ENCODE measurements at regions not wholly inside any gene's neighbourhood (a gene's known extent, or its start where the extent isn't known, plus 50 kb on each side); places are given as distances from the start of the nearest gene placed in this dataset.
"Not testable (repeated sequence)": the region's sequence is repeated elsewhere in the genome, so short reads cannot be mapped to it uniquely, and the experiment has no call there.

GRCh38 chr14:23763394-23763793, 127.2 kb downstream of the DHRS2 start:
- no peak for FAIRE-seq

- no peak for FAIRE-seq
These were observed 130.7 kb downstream of the DHRS2 start for GRCh38 chr14:23766737-23767401.

- not testable (repeated sequence) for FAIRE-seq
These were observed 133.1 kb downstream of the DHRS2 start for GRCh38 chr14:23769221-23769728.

GRCh38 chr14:23773981-23774380, 137.8 kb downstream of the DHRS2 start:
- FAIRE-seq = no peak

GRCh38 chr14:23776296-23776695, 140.1 kb downstream of the DHRS2 start:
- no peak for FAIRE-seq

GRCh38 chr14:23785208-23785607, 149.0 kb downstream of the DHRS2 start:
- no peak for FAIRE-seq

GRCh38 chr14:23787436-23787835, 151.3 kb downstream of the DHRS2 start:
- FAIRE-seq = no peak

- no peak for FAIRE-seq
These were observed 153.5 kb downstream of the DHRS2 start for GRCh38 chr14:23789696-23790095.

GRCh38 chr14:23793532-23793931, 157.4 kb downstream of the DHRS2 start:
- FAIRE-seq = no peak

- FAIRE-seq = no peak
These were observed 152.8 kb upstream of the DHRS4 start for GRCh38 chr14:23800811-23801210.

GRCh38 chr14:23801766-23802165, 151.8 kb upstream of the DHRS4 start:
- no peak for FAIRE-seq

- FAIRE-seq = no peak
These were observed 148.8 kb upstream of the DHRS4 start for GRCh38 chr14:23804817-23805216.

GRCh38 chr14:23805761-23806160, 147.8 kb upstream of the DHRS4 start:
- no peak for FAIRE-seq

GRCh38 chr14:23814527-23815256, 138.9 kb upstream of the DHRS4 start:
- no peak for FAIRE-seq

- FAIRE-seq = no peak
These were observed 137.2 kb upstream of the DHRS4 start for GRCh38 chr14:23816371-23816770.

- no peak for FAIRE-seq
These were observed 136.3 kb upstream of the DHRS4 start for GRCh38 chr14:23817164-23817767.

- no peak for FAIRE-seq
These were observed 126.3 kb upstream of the DHRS4 start for GRCh38 chr14:23827100-23827892.

GRCh38 chr14:23828001-23828400, 125.6 kb upstream of the DHRS4 start:
- no peak for FAIRE-seq

GRCh38 chr14:23828616-23829015, 125.0 kb upstream of the DHRS4 start:
- no peak for FAIRE-seq

- FAIRE-seq = no peak
These were observed 123.7 kb upstream of the DHRS4 start for GRCh38 chr14:23829736-23830471.

GRCh38 chr14:23831596-23831995, 122.0 kb upstream of the DHRS4 start:
- FAIRE-seq = no peak

- no peak for FAIRE-seq
These were observed 91.9 kb upstream of the DHRS4 start for GRCh38 chr14:23861666-23862065.
